HCT116 (cell line): ENCODE measurements at regions not wholly inside any gene's neighbourhood (a gene's known extent, or its start where the extent isn't known, plus 50 kb on each side); places are given as distances from the start of the nearest gene placed in this dataset.

Source experiments
- CTCF ChIP-seq, 3 experiments: fragments of 200-600 bp in 1 of 3; sonication (generic) in 1 of 3; IDR thresholded peaks in 2 of 3; conservative IDR thresholded peaks in 1 of 3; 2 replicates each; pipeline ENCODE4 v1.5.1; 2012 to 2017; ENCODE audit warnings: low read depth in 2 of 3, low read length in 2 of 3, antibody characterized with exemption in 1 of 3, borderline replicate concordance in 1 of 3, control low read depth in 1 of 3, mild to moderate bottlenecking in 1 of 3, mixed read lengths in 1 of 3, mixed run types in 1 of 3, moderate library complexity in 1 of 3; ENCODE audit not compliant: insufficient read depth in 1 of 3
- EZH2 ChIP-seq: fragments of 200-600 bp; sonication (generic); IDR thresholded peaks from 2 replicates; pipeline ENCODE4 v1.6.1; 2017; ENCODE audit warnings: antibody characterized with exemption, mixed run types
- JUND ChIP-seq: IDR thresholded peaks from 2 replicates; pipeline ENCODE4 v1.6.1; 2012
- MAX ChIP-seq: IDR thresholded peaks from 2 replicates; pipeline ENCODE4 v1.6.1; 2012
- POLR2A ChIP-seq: IDR thresholded peaks from 2 replicates; pipeline ENCODE4 v1.7.0; 2011; ENCODE audit warnings: borderline replicate concordance; ENCODE audit not compliant: insufficient read depth, insufficient read length; ENCODE audit errors: extremely low read depth
- POLR2AphosphoS5 ChIP-seq: IDR thresholded peaks from 2 replicates; pipeline ENCODE4 v1.6.1; 2011; ENCODE audit warnings: mild to moderate bottlenecking, low read depth, low read length, moderate library complexity
- RAD21 ChIP-seq: IDR thresholded peaks from 2 replicates; pipeline ENCODE4 v1.6.1; 2012; ENCODE audit warnings: low read depth, mild to moderate bottlenecking
- REST ChIP-seq: IDR thresholded peaks from 2 replicates; pipeline ENCODE4 v1.6.1; 2012; ENCODE audit warnings: low read depth
- ZBTB33 ChIP-seq: IDR thresholded peaks from 2 replicates; pipeline ENCODE4 v1.6.1; 2011; ENCODE audit warnings: mild to moderate bottlenecking, low read length, moderate library complexity; ENCODE audit not compliant: insufficient replicate concordance; ENCODE audit errors: extremely low read depth
- ZNF274 ChIP-seq: fragments of 200-500 bp; sonication (Bioruptor generic); IDR thresholded peaks from 2 replicates; pipeline ENCODE4 v1.6.1; 2014; ENCODE audit warnings: mild to moderate bottlenecking, low read depth, low read length, inconsistent platforms

- no peak for TF ChIP-seq CTCF (IDR thresholded peaks at IDR 0.05 in 2 of 3, conservative IDR thresholded peaks at IDR 0.05 in 1 of 3; ENCODE audit: borderline replicate concordance in 1 of 3, insufficient read depth in 1 of 3, low read depth in 2 of 3, low read length in 2 of 3)
- no peak for TF ChIP-seq ZBTB33
- no peak for TF ChIP-seq POLR2AphosphoS5
- no peak for TF ChIP-seq REST
- no peak for TF ChIP-seq MAX
- TF ChIP-seq POLR2A: no peak
- TF ChIP-seq EZH2: no peak
- TF ChIP-seq ZNF274: no peak
- TF ChIP-seq JUND: no peak
- TF ChIP-seq RAD21: no peak
These were observed 106.5 kb upstream of the PRDM9 start for GRCh38 chr5:23400951-23401350.
